ENCODE measurements at regions not wholly inside any gene's neighbourhood (a gene's known extent, or its start where the extent isn't known, plus 50 kb on each side); places are given as distances from the start of the nearest gene placed in this dataset.

- DNase-seq (ENCODE audit: low read depth, low spot score) = no peak
- no TSS peak for BruUV-seq (replicated peaks)
- H3K4me3 ChIP-seq (ENCODE audit: low read depth in 2 of 2, low read length in 2 of 2) = no peak overlapping the region
- intact Hi-C loops (cut with micrococcal nuclease; ENCODE audit: unreplicated experiment) = no loop called here
- no peaks in the 10 kb centered on the region for H3K36me3 ChIP-seq (ENCODE audit: control insufficient read depth, insufficient read depth, low read length)
- in situ Hi-C loops (cut with HindIII; ENCODE audit: low pct_unique_long_range_greater_than_20kb, low sequenced_read_pairs) = no loop called here
- no peak for TF ChIP-seq REST (IDR thresholded peaks at IDR 0.05; ENCODE audit: insufficient read depth in 1 of 2, low read depth in 2 of 2, low read length in 1 of 2)
- TF ChIP-seq TCF7L2 (IDR thresholded peaks at IDR 0.05; ENCODE audit: low read depth, low read length) = no peak
- TF ChIP-seq POLR2AphosphoS5 (IDR thresholded peaks at IDR 0.05; ENCODE audit: low read depth, low read length) = no peak
- TF ChIP-seq SIN3A (IDR thresholded peaks at IDR 0.05; ENCODE audit: borderline replicate concordance, insufficient read depth, low read depth, low read length) = no peak
- TF ChIP-seq CTCF (IDR thresholded peaks at IDR 0.05) = no peak
- ChIA-PET POLR2A (no interaction called here), CTCF (no interaction called here)
- no peaks in the 10 kb centered on the region for H3K27me3 ChIP-seq (ENCODE audit: control insufficient read depth, insufficient read depth, low read length)
- H3K4me1 ChIP-seq (ENCODE audit: control insufficient read depth, insufficient read depth, low read length) = no peaks in the 10 kb centered on the region
- H3K27ac ChIP-seq (ENCODE audit: low read length) = no peak overlapping the region
- no peak for ATAC-seq
- H3K9me3 ChIP-seq (ENCODE audit: control insufficient read depth, insufficient read depth, low read depth, low read length) = no peaks in the 10 kb centered on the region
These were observed 1009.9 kb downstream of the AGBL1 start for GRCh38 chr15:87089551-87089950.

- ChIA-PET POLR2A (no interaction called here), CTCF (no interaction called here)
- no peak overlapping the region for H3K27ac ChIP-seq (ENCODE audit: low read length)
- H3K4me3 ChIP-seq (ENCODE audit: low read depth in 2 of 2, low read length in 2 of 2) = no peak overlapping the region
- intact Hi-C loops (cut with micrococcal nuclease; ENCODE audit: unreplicated experiment) = no loop called here
- in situ Hi-C loops (cut with HindIII; ENCODE audit: low pct_unique_long_range_greater_than_20kb, low sequenced_read_pairs) = no loop called here
- H3K9me3 ChIP-seq (ENCODE audit: control insufficient read depth, insufficient read depth, low read depth, low read length) = no peaks in the 10 kb centered on the region
- no peaks in the 10 kb centered on the region for H3K4me1 ChIP-seq (ENCODE audit: control insufficient read depth, insufficient read depth, low read length)
- no peaks in the 10 kb centered on the region for H3K36me3 ChIP-seq (ENCODE audit: control insufficient read depth, insufficient read depth, low read length)
- H3K27me3 ChIP-seq (ENCODE audit: control insufficient read depth, insufficient read depth, low read length) = no peaks in the 10 kb centered on the region
- DNase-seq (ENCODE audit: low read depth, low spot score) (no peak), ATAC-seq (no peak)
- no TSS peak for BruUV-seq (replicated peaks)
- no peak for TF ChIP-seq CTCF (IDR thresholded peaks at IDR 0.05)
- no peak for TF ChIP-seq SIN3A (IDR thresholded peaks at IDR 0.05; ENCODE audit: borderline replicate concordance, insufficient read depth, low read depth, low read length)
- TF ChIP-seq REST (IDR thresholded peaks at IDR 0.05; ENCODE audit: insufficient read depth in 1 of 2, low read depth in 2 of 2, low read length in 1 of 2) = no peak
- no peak for TF ChIP-seq POLR2AphosphoS5 (IDR thresholded peaks at IDR 0.05; ENCODE audit: low read depth, low read length)
- no peak for TF ChIP-seq TCF7L2 (IDR thresholded peaks at IDR 0.05; ENCODE audit: low read depth, low read length)
These were observed 1003.5 kb downstream of the AGBL1 start for GRCh38 chr15:87083201-87083600.
